Stomach smooth muscle (tissue), 2 donors: ENCODE measurements at regions not wholly inside any gene's neighbourhood (a gene's known extent, or its start where the extent isn't known, plus 50 kb on each side); places are given as distances from the start of the nearest gene placed in this dataset.
"Not testable (repeated sequence)": the region's sequence is repeated elsewhere in the genome, so short reads cannot be mapped to it uniquely, and the experiment has no call there.

Experiments used
- H3K27ac ChIP-seq: one replicate; pipeline ENCODE4 v1.7.0; 2013; ENCODE audit warnings: mild to moderate bottlenecking, low read length, inconsistent platforms
- H3K27me3 ChIP-seq, 2 donors: one replicate each; pipeline ENCODE4 v1.7.0; 2013; ENCODE audit warnings: low read length in 2 of 2; ENCODE audit not compliant: insufficient read depth in 2 of 2, control insufficient read depth in 1 of 2
- H3K36me3 ChIP-seq, 2 donors: one replicate each; pipeline ENCODE4 v1.7.0; 2013; ENCODE audit warnings: low read length in 2 of 2; ENCODE audit not compliant: control insufficient read depth in 2 of 2, insufficient read depth in 2 of 2
- H3K4me1 ChIP-seq: one replicate; pipeline ENCODE4 v1.7.0; 2013; ENCODE audit warnings: low read length; ENCODE audit not compliant: control insufficient read depth, insufficient read depth
- H3K4me3 ChIP-seq, 2 donors: one replicate each; pipeline ENCODE4 v1.7.0; 2013; ENCODE audit warnings: low read length in 2 of 2
- H3K9ac ChIP-seq, 2 donors: one replicate each; pipeline ENCODE4 v1.7.0; 2013; ENCODE audit warnings: low read length in 2 of 2, mild to moderate bottlenecking in 1 of 2
- H3K9me3 ChIP-seq, 2 donors: one replicate each; pipeline ENCODE4 v1.7.0; 2013; ENCODE audit warnings: low read length in 2 of 2; ENCODE audit not compliant: control insufficient read depth in 2 of 2
- donor health status: healthy.
- donor health status: Pancreatic carcinoma.

GRCh38 chr10:42187501-42188195, 450.7 kb downstream of the ZNF33B start:
- not testable (repeated sequence) for H3K4me3 ChIP-seq, H3K4me1 ChIP-seq, H3K36me3 ChIP-seq, H3K27ac ChIP-seq, H3K27me3 ChIP-seq, H3K9ac ChIP-seq, H3K9me3 ChIP-seq

- H3K36me3 ChIP-seq, H3K27me3 ChIP-seq, H3K4me3 ChIP-seq, H3K9me3 ChIP-seq, H3K27ac ChIP-seq, H3K4me1 ChIP-seq, H3K9ac ChIP-seq: not testable (repeated sequence)
Measured at GRCh38 chr10:42177793-42178689, 460.3 kb downstream of the ZNF33B start.

GRCh38 chr10:42177077-42177792, 461.1 kb downstream of the ZNF33B start:
- Histone ChIP-seq H3K27me3 (peaks cover 0 to 10% of the 10 kb centered on the region in 2 donors), H3K9me3 (no peaks in the 10 kb centered on the region), H3K9ac (no peak overlapping the region)

GRCh38 chr10:42150428-42151061, 487.8 kb downstream of the ZNF33B start:
- H3K27me3 ChIP-seq: peaks cover 2 to 5% of the 10 kb centered on the region in 2 donors
- no peaks in the 10 kb centered on the region for H3K4me1 ChIP-seq
- H3K27ac ChIP-seq: no peak overlapping the region
- H3K36me3 ChIP-seq: no peaks in the 10 kb centered on the region
- H3K9me3 ChIP-seq: peaks cover 0 to 3% of the 10 kb centered on the region in 2 donors
- H3K9ac ChIP-seq: no peak overlapping the region
- H3K4me3 ChIP-seq: no peak overlapping the region

More at GRCh38 chr10:42177077-42177792, 461.1 kb downstream of the ZNF33B start:
- H3K36me3 ChIP-seq: no peaks in the 10 kb centered on the region
- H3K27ac ChIP-seq: no peak overlapping the region
- H3K4me3 ChIP-seq: no peak overlapping the region
- no peaks in the 10 kb centered on the region for H3K4me1 ChIP-seq

- H3K36me3 ChIP-seq: no peaks in the 10 kb centered on the region
- peaks cover 2 to 5% of the 10 kb centered on the region in 2 donors for H3K27me3 ChIP-seq
- no peaks in the 10 kb centered on the region for H3K4me1 ChIP-seq
- no peak overlapping the region for H3K4me3 ChIP-seq
- H3K9me3 ChIP-seq: peaks cover 0 to 3% of the 10 kb centered on the region in 2 donors
- no peak overlapping the region for H3K9ac ChIP-seq
- no peak overlapping the region for H3K27ac ChIP-seq
Measured at GRCh38 chr10:42149722-42150427, 488.5 kb downstream of the ZNF33B start.

GRCh38 chr10:42149027-42149700, 489.2 kb downstream of the ZNF33B start:
- Histone ChIP-seq H3K27ac (no peak overlapping the region), H3K4me1 (no peaks in the 10 kb centered on the region), H3K9me3 (peaks cover 0 to 3% of the 10 kb centered on the region in 2 donors), H3K36me3 (no peaks in the 10 kb centered on the region), H3K4me3 (no peak overlapping the region), H3K27me3 (peaks cover 2 to 5% of the 10 kb centered on the region in 2 donors), H3K9ac (no peak overlapping the region)

GRCh38 chr10:42146165-42146564, 492.2 kb downstream of the ZNF33B start:
- not testable (repeated sequence) for H3K4me3 ChIP-seq, H3K36me3 ChIP-seq, H3K9ac ChIP-seq, H3K27ac ChIP-seq, H3K4me1 ChIP-seq, H3K27me3 ChIP-seq, H3K9me3 ChIP-seq

- not testable (repeated sequence) for H3K4me3 ChIP-seq, H3K27me3 ChIP-seq, H3K27ac ChIP-seq, H3K36me3 ChIP-seq, H3K9me3 ChIP-seq, H3K4me1 ChIP-seq, H3K9ac ChIP-seq
Measured at GRCh38 chr10:42138023-42138422, 500.3 kb downstream of the ZNF33B start.

- H3K9ac ChIP-seq: no peak overlapping the region
- H3K9me3 ChIP-seq: no peaks in the 10 kb centered on the region
- no peak overlapping the region for H3K4me3 ChIP-seq
- no peaks in the 10 kb centered on the region for H3K36me3 ChIP-seq
- H3K27me3 ChIP-seq: no peaks in the 10 kb centered on the region
- H3K27ac ChIP-seq: no peak overlapping the region
- H3K4me1 ChIP-seq: no peaks in the 10 kb centered on the region
Measured at GRCh38 chr10:42113158-42113450, 525.3 kb downstream of the ZNF33B start.
